CD14-positive monocyte (primary cell): ENCODE measurements at regions not wholly inside any gene's neighbourhood (a gene's known extent, or its start where the extent isn't known, plus 50 kb on each side); places are given as distances from the start of the nearest gene placed in this dataset.
"Not testable (repeated sequence)": the region's sequence is repeated elsewhere in the genome, so short reads cannot be mapped to it uniquely, and the experiment has no call there.

Experiments used
- DNase-seq, 3 donors: peaks; one replicate each; pipeline ENCODE4 v3.0.0-alpha.2; 2011 to 2022
- H2AFZ ChIP-seq: 2 replicates; pipeline ENCODE4 v1.6.0; 2012; ENCODE audit warnings: mild to moderate bottlenecking, low read depth, low read length, inconsistent platforms; ENCODE audit not compliant: insufficient read depth, poor library complexity, severe bottlenecking
- H3K27ac ChIP-seq, 2 donors: 1 replicate in 1 of 2; 2 replicates in 1 of 2; pipeline ENCODE4 v1.5.1; 2012 to 2013; ENCODE audit warnings: low read length in 2 of 2, control low read depth in 1 of 2, inconsistent platforms in 1 of 2, low read depth in 1 of 2, mild to moderate bottlenecking in 1 of 2
- H3K27me3 ChIP-seq, 2 donors: one replicate each; pipeline versions ENCODE4 v1.6.0 to v1.6.1; 2011 to 2013; ENCODE audit warnings: low read length in 2 of 2; ENCODE audit not compliant: control insufficient read depth in 2 of 2, insufficient read depth in 2 of 2
- H3K36me3 ChIP-seq, 2 donors: replicated peaks in 1 of 2; 1 replicate in 1 of 2; 2 replicates in 1 of 2; pipeline versions ENCODE4 v1.5.1 to v1.6.1; 2012 to 2013; ENCODE audit warnings: low read length in 2 of 2, control low read depth in 1 of 2, inconsistent platforms in 1 of 2, mild to moderate bottlenecking in 1 of 2; ENCODE audit not compliant: insufficient read depth in 2 of 2, control insufficient read depth in 1 of 2
- H3K4me1 ChIP-seq, 2 donors: 1 replicate in 1 of 2; 2 replicates in 1 of 2; pipeline versions ENCODE4 v1.5.1 to v1.6.1; 2012 to 2013; ENCODE audit warnings: low read length in 2 of 2, control low read depth in 1 of 2, inconsistent platforms in 1 of 2, mild to moderate bottlenecking in 1 of 2, moderate library complexity in 1 of 2; ENCODE audit not compliant: insufficient read depth in 2 of 2, control insufficient read depth in 1 of 2
- H3K4me2 ChIP-seq: replicated peaks from 2 replicates; pipeline ENCODE3; 2012; ENCODE audit warnings: low read length, moderate library complexity, mild to moderate bottlenecking; ENCODE audit not compliant: poor library complexity, severe bottlenecking; ENCODE audit errors: extremely low read depth
- H3K4me3 ChIP-seq, 3 experiments: fragments of 200-600 bp in 1 of 3; sonication (generic) in 1 of 3; replicated peaks in 1 of 3; 1 replicate in 2 of 3; 2 replicates in 1 of 3; pipeline ENCODE4 v1.5.1; 2011 to 2013; ENCODE audit warnings: low read length in 3 of 3, mild to moderate bottlenecking in 3 of 3, control low read depth in 2 of 3, low read depth in 2 of 3, inconsistent platforms in 1 of 3, moderate library complexity in 1 of 3
- H3K79me2 ChIP-seq: 2 replicates; pipeline ENCODE4 v1.6.0; 2012; ENCODE audit warnings: mild to moderate bottlenecking, control low read depth, inconsistent platforms, low read length, moderate library complexity; ENCODE audit not compliant: insufficient read depth
- H3K9ac ChIP-seq: 2 replicates; pipeline ENCODE4 v1.6.0; 2017; ENCODE audit warnings: low read length, mild to moderate bottlenecking; ENCODE audit not compliant: insufficient read depth, poor library complexity, severe bottlenecking
- H3K9me3 ChIP-seq, 2 donors: replicated peaks in 1 of 2; 1 replicate in 1 of 2; 2 replicates in 1 of 2; pipeline versions ENCODE4 v1.5.1 to v1.6.1; 2012 to 2013; ENCODE audit warnings: low read length in 2 of 2, control low read depth in 1 of 2; ENCODE audit not compliant: control insufficient read depth in 1 of 2, insufficient read depth in 1 of 2
- H4K20me1 ChIP-seq: 2 replicates; pipeline ENCODE4 v1.6.0; 2012; ENCODE audit warnings: mild to moderate bottlenecking, low read length, control low read depth, moderate library complexity; ENCODE audit not compliant: insufficient read depth
- H3K27ac Mint-ChIP-seq, 7 donors: one replicate each; pipeline ENCODE4 v1.8.0; 2020; ENCODE audit warnings: mild to moderate bottlenecking in 7 of 7, mixed read lengths in 7 of 7, moderate library complexity in 6 of 7, inconsistent platforms in 2 of 7
- H3K27me3 Mint-ChIP-seq, 3 donors: one replicate each; pipeline ENCODE4 v1.8.0; 2021 to 2022; ENCODE audit warnings: low read depth in 3 of 3, mild to moderate bottlenecking in 3 of 3, mixed read lengths in 3 of 3, moderate library complexity in 3 of 3, inconsistent platforms in 1 of 3
- H3K36me3 Mint-ChIP-seq, 2 donors: one replicate each; pipeline ENCODE4 v1.8.0; 2020; ENCODE audit warnings: mixed read lengths in 2 of 2, inconsistent platforms in 1 of 2, mild to moderate bottlenecking in 1 of 2
- H3K4me1 Mint-ChIP-seq: one replicate; pipeline ENCODE4 v1.8.0; 2020; ENCODE audit warnings: mild to moderate bottlenecking, mixed read lengths
- H3K4me3 Mint-ChIP-seq, 2 donors: one replicate each; pipeline ENCODE4 v1.8.0; 2020; ENCODE audit warnings: mild to moderate bottlenecking in 2 of 2, mixed read lengths in 2 of 2, moderate library complexity in 1 of 2
- H3K9me3 Mint-ChIP-seq, 7 donors: one replicate each; pipeline ENCODE4 v1.8.0; 2020 to 2022; ENCODE audit warnings: mixed read lengths in 7 of 7, mild to moderate bottlenecking in 6 of 7, moderate library complexity in 6 of 7, inconsistent platforms in 2 of 7
- WGBS: methylation state at CpG from one replicate; pipeline ENCODE4 v1.1.5; 2013; ENCODE audit warnings: missing lambda C conversion rate; ENCODE audit not compliant: insufficient coverage; 5-methylcytosine and 5-hydroxymethylcytosine counted together
- intact Hi-C, 2 donors: fragments of 100-400 bp; cut with micrococcal nuclease; formaldehyde crosslinking; loops; one replicate each; pipeline versions ENCODE4 v1.15.0 to v1.15.1; 2023
- TF ChIP-seq, protein P1 (sequence below): fragments of 200-600 bp; IDR thresholded peaks from one replicate; pipeline ENCODE4 v1.8.0; 2022; ENCODE audit warnings: antibody characterized with exemption, mild to moderate bottlenecking

DNA sequence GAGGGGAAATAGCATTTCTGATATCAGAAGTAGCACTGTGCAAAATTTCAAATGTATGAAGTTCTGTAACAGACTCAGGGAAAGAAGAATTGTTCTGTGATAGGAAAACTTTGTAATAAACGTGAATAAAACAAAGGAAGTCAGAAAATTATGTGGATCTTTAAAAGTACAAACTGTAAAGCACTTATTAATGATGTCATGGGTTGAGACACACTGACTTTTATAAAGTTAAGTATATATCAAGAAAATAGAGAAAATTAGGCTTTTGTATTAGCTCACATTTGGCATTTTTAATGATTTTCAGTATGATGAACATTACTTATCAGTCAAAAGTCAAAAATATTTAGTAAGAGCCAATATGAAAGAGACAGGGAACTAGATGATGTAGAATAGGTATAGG lies 1081.7 kb upstream of the EDIL3 start:
- H3K36me3 ChIP-seq = no peaks in the 10 kb centered on the region
- H3K27ac ChIP-seq = no peak overlapping the region
- no peaks in the 10 kb centered on the region for H3K27me3 ChIP-seq
- TF ChIP-seq, protein P1, sequence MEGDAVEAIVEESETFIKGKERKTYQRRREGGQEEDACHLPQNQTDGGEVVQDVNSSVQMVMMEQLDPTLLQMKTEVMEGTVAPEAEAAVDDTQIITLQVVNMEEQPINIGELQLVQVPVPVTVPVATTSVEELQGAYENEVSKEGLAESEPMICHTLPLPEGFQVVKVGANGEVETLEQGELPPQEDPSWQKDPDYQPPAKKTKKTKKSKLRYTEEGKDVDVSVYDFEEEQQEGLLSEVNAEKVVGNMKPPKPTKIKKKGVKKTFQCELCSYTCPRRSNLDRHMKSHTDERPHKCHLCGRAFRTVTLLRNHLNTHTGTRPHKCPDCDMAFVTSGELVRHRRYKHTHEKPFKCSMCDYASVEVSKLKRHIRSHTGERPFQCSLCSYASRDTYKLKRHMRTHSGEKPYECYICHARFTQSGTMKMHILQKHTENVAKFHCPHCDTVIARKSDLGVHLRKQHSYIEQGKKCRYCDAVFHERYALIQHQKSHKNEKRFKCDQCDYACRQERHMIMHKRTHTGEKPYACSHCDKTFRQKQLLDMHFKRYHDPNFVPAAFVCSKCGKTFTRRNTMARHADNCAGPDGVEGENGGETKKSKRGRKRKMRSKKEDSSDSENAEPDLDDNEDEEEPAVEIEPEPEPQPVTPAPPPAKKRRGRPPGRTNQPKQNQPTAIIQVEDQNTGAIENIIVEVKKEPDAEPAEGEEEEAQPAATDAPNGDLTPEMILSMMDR = no peak
- peaks cover 4 to 30% of the 10 kb centered on the region in 2 donors for H3K9me3 ChIP-seq
- H2AFZ ChIP-seq = no peak overlapping the region
- H3K4me3 ChIP-seq = no peak overlapping the region
- Mint-ChIP-seq H3K36me3 (no peaks in the 10 kb centered on the region), H3K27me3 (no peaks in the 10 kb centered on the region), H3K9me3 (peaks cover 5 to 20% (median 10%) of the 10 kb centered on the region in 7 donors), H3K27ac (no peak overlapping the region), H3K4me3 (no peak overlapping the region), H3K4me1 (no peaks in the 10 kb centered on the region)
- no peak overlapping the region for H3K4me2 ChIP-seq
- H3K9ac ChIP-seq = no peak overlapping the region
- no peaks in the 10 kb centered on the region for H3K79me2 ChIP-seq
- intact Hi-C loops = no loop called here
- no CpG with 5 or more reads among the region's 1 CpG for WGBS
- H3K4me1 ChIP-seq = no peaks in the 10 kb centered on the region
- DNase-seq = no peak
- H4K20me1 ChIP-seq = no peaks in the 10 kb centered on the region

DNA sequence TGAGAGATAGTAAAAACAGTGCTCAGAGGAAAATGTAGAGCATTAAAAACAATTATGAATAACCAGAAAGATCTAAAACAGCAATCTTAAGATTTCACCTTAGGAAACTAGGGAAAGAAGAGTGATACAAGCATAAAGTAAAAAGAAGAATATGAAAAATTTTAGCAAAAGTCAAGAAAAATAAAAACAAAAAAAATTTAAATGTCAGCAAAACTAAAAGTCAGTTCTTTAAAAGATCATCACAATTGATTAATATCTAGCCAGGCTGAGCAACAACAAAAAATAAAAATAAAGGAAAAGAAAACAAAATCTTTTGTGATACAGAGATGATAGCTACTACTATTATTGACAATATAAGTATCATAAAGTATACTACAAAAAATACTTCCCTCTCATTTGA lies 1088.1 kb upstream of the EDIL3 start:
- Histone ChIP-seq H3K4me1 (no peaks in the 10 kb centered on the region), H3K27me3 (no peaks in the 10 kb centered on the region), H3K9ac (no peak overlapping the region), H3K27ac (no peak overlapping the region), H3K36me3 (no peaks in the 10 kb centered on the region), H3K4me2 (no peak overlapping the region), H3K4me3 (no peak overlapping the region), H4K20me1 (no peaks in the 10 kb centered on the region), H2AFZ (no peak overlapping the region), H3K9me3 (peaks cover 1 to 11% of the 10 kb centered on the region in 2 donors), H3K79me2 (no peaks in the 10 kb centered on the region)
- peaks cover 4 to 13% (median 7%) of the 10 kb centered on the region in 7 donors for H3K9me3 Mint-ChIP-seq
- DNase-seq = no peak
- no peak overlapping the region for H3K4me3 Mint-ChIP-seq
- H3K27ac Mint-ChIP-seq = no peak overlapping the region
- intact Hi-C loops = no loop called here
- H3K27me3 Mint-ChIP-seq = no peaks in the 10 kb centered on the region
- no peaks in the 10 kb centered on the region for H3K36me3 Mint-ChIP-seq
- no peaks in the 10 kb centered on the region for H3K4me1 Mint-ChIP-seq
- TF ChIP-seq, protein P1 = no peak

GRCh38 chr5:85475151-85475550 lies 1090.5 kb upstream of the EDIL3 start:
- H3K27ac ChIP-seq, H3K4me1 Mint-ChIP-seq, H2AFZ ChIP-seq, H3K79me2 ChIP-seq, H4K20me1 ChIP-seq, H3K9me3 ChIP-seq, H3K4me3 ChIP-seq, H3K9ac ChIP-seq, H3K27me3 Mint-ChIP-seq, H3K9me3 Mint-ChIP-seq, DNase-seq, H3K4me2 ChIP-seq, H3K36me3 ChIP-seq, H3K27ac Mint-ChIP-seq, H3K36me3 Mint-ChIP-seq, intact Hi-C loops, H3K27me3 ChIP-seq, H3K4me1 ChIP-seq, H3K4me3 Mint-ChIP-seq: not testable (repeated sequence)
- WGBS = no CpG with 5 or more reads among the region's 4 CpGs
